Pancreas (tissue), 10 donors: ENCODE measurements at regions not wholly inside any gene's neighbourhood (a gene's known extent, or its start where the extent isn't known, plus 50 kb on each side); places are given as distances from the start of the nearest gene placed in this dataset.

Experiments
- ATAC-seq, 4 donors: fragments of 200-7000 bp; cut with Tn5 transposase; one replicate each; pipeline versions ENCODE4 v1.8.0 to v1.9.1; 2020; ENCODE audit warnings: mild to moderate bottlenecking in 4 of 4, moderate library complexity in 4 of 4
- DNase-seq, 6 donors: peaks; one replicate each; pipeline ENCODE4 v3.0.0-alpha.2; 2020
- FAIRE-seq: peaks from 2 replicates; lab custom pipeline; 2012; peaks lifted over from hg19 to GRCh38; lab: Jason Lieb, UNC
- H3K27ac ChIP-seq, 4 donors: fragments of 200-600 bp; sonication (generic); 1 replicate in 3 of 4; 2 replicates in 1 of 4; pipeline versions ENCODE4 v1.5.0 to v1.8.0; 2020
- H3K27me3 ChIP-seq, 4 donors: fragments of 200-600 bp; one replicate each; pipeline ENCODE4 v1.8.0; 2021
- H3K36me3 ChIP-seq, 3 donors: fragments of 200-600 bp; sonication (generic) in 1 of 3; one replicate each; pipeline versions ENCODE4 v1.5.0 to v1.8.0; 2020 to 2021
- H3K4me1 ChIP-seq, 3 donors: fragments of 200-600 bp; one replicate each; pipeline ENCODE4 v1.8.0; 2021
- H3K4me3 ChIP-seq, 4 donors: fragments of 200-600 bp; sonication (generic) in 2 of 4; one replicate each; pipeline versions ENCODE4 v1.5.0 to v1.8.0; 2020 to 2021
- H3K9me3 ChIP-seq, 4 donors: fragments of 200-600 bp; one replicate each; pipeline ENCODE4 v1.8.0; 2021
- WGBS, 2 donors: extraction: QIAGEN DNeasy Blood & Tissue Kit; methylation state at CpG; one replicate each; pipeline ENCODE4 v1.1.7; 2013; 5-methylcytosine and 5-hydroxymethylcytosine counted together
- intact Hi-C, 3 donors: fragments of 100-400 bp; cut with DNase I; formaldehyde crosslinking; loops; one replicate each; pipeline versions ENCODE4 v1.11.1 to v1.14.2; 2022
- TF ChIP-seq, protein P1 (sequence below), 4 donors: fragments of 200-600 bp; sonication (generic) in 3 of 4; IDR thresholded peaks; one replicate each; pipeline versions ENCODE4 v1.5.0 to v1.8.0; 2021; ENCODE audit warnings: antibody characterized with exemption in 4 of 4
- donor health status: healthy with polysubstance abuse.
- donor health status: DM: no; HTN: no; CAD: no; lungs with moderate emphysema.
- donor health status: DM: no; HTN: no; CAD: no.
- donor health status: control.
- donor health status: control.
- donor health status: Bipolar disorder and iron deficiency.
- donor health status: DM: yes; HTN: yes; CAD: no.
- donor health status: DM: no; HTN: no; CAD: no.
- donor health status: DM: no; HTN: no; CAD: no.
- donor health status: DM: yes; HTN: yes; CAD: no.

DNA sequence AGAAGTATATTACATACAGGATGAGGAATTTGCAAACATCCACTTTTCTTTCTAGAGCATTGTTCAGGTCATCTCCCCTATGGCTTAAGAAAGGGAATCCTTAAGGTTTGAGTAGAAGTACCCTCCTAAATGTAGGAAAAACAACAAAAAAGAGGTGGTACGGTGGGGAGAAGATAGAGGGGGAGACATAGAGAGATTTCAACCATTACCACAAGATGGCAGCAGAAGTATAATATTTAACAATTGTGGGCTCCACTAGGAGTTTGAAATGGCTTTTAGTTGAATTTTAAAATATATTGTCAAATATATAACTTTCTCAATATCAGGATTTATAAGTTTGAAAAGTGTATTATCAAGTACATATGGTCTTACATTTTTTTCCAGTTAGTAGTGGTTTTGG is 72.7 kb upstream of the PRKG1 start:
- Histone ChIP-seq H3K27ac (no peak overlapping the region), H3K9me3 (no peaks in the 10 kb centered on the region), H3K4me1 (peaks cover 0 to 14% (median 0%) of the 10 kb centered on the region in 3 donors), H3K36me3 (no peaks in the 10 kb centered on the region), H3K27me3 (no peaks in the 10 kb centered on the region), H3K4me3 (no peak overlapping the region)
- no peak for DNase-seq
- peak; percentile 60 to 83 (median 79) for ATAC-seq
- FAIRE-seq = peak; percentile 96
- intact Hi-C loops = loop anchor here in 1 of 3 donors (10.0 kb wide), 1 partner anchor 423 kb away; no protein-coding TSS in a partner anchor
- WGBS, 2 donors = 0% methylated on average over 1 of the region's 1 CpG
- TF ChIP-seq, protein P1, sequence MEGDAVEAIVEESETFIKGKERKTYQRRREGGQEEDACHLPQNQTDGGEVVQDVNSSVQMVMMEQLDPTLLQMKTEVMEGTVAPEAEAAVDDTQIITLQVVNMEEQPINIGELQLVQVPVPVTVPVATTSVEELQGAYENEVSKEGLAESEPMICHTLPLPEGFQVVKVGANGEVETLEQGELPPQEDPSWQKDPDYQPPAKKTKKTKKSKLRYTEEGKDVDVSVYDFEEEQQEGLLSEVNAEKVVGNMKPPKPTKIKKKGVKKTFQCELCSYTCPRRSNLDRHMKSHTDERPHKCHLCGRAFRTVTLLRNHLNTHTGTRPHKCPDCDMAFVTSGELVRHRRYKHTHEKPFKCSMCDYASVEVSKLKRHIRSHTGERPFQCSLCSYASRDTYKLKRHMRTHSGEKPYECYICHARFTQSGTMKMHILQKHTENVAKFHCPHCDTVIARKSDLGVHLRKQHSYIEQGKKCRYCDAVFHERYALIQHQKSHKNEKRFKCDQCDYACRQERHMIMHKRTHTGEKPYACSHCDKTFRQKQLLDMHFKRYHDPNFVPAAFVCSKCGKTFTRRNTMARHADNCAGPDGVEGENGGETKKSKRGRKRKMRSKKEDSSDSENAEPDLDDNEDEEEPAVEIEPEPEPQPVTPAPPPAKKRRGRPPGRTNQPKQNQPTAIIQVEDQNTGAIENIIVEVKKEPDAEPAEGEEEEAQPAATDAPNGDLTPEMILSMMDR (IDR thresholded peaks at IDR 0.05) = peak in 3 of 4 donors; percentile 36 to 51 (median 40)

DNA sequence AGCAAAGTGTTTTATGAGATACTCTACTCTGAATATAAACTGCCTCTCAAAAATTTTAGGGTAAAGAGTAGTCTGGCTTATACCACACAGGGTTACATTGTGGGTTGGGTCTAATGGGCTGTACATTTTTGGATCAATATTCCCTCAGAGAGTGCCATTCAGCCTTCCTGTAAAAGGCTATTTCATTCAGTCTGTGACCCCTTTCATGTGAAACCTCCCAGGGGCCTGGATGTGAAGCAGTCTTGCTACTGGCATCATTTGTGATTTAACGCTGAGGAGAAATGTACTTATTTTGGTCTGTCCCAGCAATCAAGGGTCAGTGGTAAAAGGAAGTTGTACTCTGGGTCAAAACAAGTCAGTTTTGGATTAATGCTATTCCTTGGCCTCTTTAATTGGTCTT is 71.8 kb upstream of the PRKG1 start:
- Histone ChIP-seq H3K36me3 (no peaks in the 10 kb centered on the region), H3K27me3 (no peaks in the 10 kb centered on the region), H3K4me1 (peaks cover 0 to 9% (median 0%) of the 10 kb centered on the region in 3 donors), H3K4me3 (no peak overlapping the region), H3K9me3 (no peaks in the 10 kb centered on the region), H3K27ac (no peak overlapping the region)
- WGBS, 2 donors = 87 to 100% methylated on average over 1 of the region's 1 CpG
- intact Hi-C loops = loop anchor here in 1 of 3 donors (10.0 kb wide), 1 partner anchor 422 kb away; no protein-coding TSS in a partner anchor
- TF ChIP-seq, protein P1 (IDR thresholded peaks at IDR 0.05) = no peak
- FAIRE-seq = no peak
- ATAC-seq = no peak
- no peak for DNase-seq

DNA sequence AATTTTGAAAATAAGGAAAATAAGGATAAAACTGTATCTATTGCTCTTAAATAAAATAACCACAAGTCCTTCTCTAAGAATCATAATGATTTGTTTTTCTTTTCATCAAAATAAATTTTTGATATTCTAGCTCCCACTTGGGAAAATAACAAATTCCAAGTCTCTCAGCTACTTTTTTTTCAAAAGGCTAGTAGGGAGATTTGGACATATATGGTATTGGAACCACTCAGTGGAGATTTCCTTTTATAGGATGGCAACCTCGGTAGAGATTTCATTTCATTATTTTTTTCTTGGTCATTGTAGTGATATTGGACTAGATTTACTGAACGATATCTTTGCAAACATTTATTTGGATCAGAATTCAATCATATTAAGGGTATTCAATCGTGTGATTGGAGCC is 69.5 kb upstream of the PRKG1 start:
- H3K36me3 ChIP-seq = no peaks in the 10 kb centered on the region
- no peaks in the 10 kb centered on the region for H3K9me3 ChIP-seq
- no peak overlapping the region for H3K4me3 ChIP-seq
- no peaks in the 10 kb centered on the region for H3K27me3 ChIP-seq
- DNase-seq (no peak), FAIRE-seq (no peak), ATAC-seq (no peak)
- intact Hi-C loops = loop anchor here in 1 of 3 donors (10.0 kb wide), 1 partner anchor 420 kb away; no protein-coding TSS in a partner anchor
- H3K27ac ChIP-seq = no peak overlapping the region
- no peaks in the 10 kb centered on the region for H3K4me1 ChIP-seq
- TF ChIP-seq, protein P1 (IDR thresholded peaks at IDR 0.05) = no peak
- WGBS, 2 donors = 68 to 73% methylated on average over 3 of the region's 3 CpGs

DNA sequence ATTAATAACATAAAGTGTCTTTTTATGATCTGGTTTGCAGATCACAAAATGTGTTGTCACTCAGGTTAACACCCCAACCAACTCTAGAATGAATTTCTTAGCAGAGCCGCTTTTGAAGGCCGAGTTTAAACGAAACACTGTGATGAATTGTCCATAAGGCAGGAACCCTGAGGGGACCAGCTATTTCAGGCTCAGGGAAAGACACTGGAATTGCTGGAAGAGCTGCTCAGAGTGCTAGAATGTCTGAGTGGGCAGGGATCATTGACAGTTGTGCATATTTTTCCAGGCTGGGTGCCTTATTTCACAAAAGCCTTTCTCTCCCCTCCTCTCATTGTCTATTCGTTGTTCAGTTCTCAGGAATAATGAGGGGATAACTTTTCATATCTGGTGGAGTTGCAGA is 68.7 kb upstream of the PRKG1 start:
- intact Hi-C loops = loop anchor here in 1 of 3 donors (10.0 kb wide), 1 partner anchor 419 kb away; no protein-coding TSS in a partner anchor
- H3K9me3 ChIP-seq = no peaks in the 10 kb centered on the region
- WGBS, 2 donors = 73 to 78% methylated on average over 4 of the region's 4 CpGs
- no peaks in the 10 kb centered on the region for H3K4me1 ChIP-seq
- TF ChIP-seq, protein P1 (IDR thresholded peaks at IDR 0.05) = no peak
- H3K4me3 ChIP-seq = no peak overlapping the region
- no peak for ATAC-seq
- no peak for DNase-seq
- no peaks in the 10 kb centered on the region for H3K36me3 ChIP-seq
- no peaks in the 10 kb centered on the region for H3K27me3 ChIP-seq
- FAIRE-seq = no peak
- H3K27ac ChIP-seq = no peak overlapping the region

DNA sequence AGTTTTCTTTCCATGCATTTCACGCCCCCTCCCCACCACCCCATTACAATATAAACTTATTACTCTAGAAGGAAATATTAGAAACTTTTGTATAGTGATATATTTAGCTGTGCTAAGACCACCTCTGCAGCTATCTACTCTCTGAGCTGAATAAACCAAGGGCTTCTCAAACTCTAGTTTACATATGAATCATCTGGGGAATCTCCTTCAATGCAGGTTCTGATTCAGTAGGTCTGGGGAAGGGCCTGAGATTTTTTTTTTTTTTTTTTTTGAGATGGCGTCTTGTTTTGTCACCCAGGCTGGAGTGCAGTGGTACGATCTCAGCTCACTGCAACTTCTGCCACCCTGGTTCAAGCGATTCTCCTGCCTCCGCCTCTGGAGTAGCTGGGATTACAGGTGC is 67.6 kb upstream of the PRKG1 start:
- FAIRE-seq (no peak), ATAC-seq (no peak), DNase-seq (no peak)
- Histone ChIP-seq H3K36me3 (no peaks in the 10 kb centered on the region), H3K9me3 (no peaks in the 10 kb centered on the region), H3K4me1 (no peaks in the 10 kb centered on the region), H3K27ac (no peak overlapping the region), H3K4me3 (no peak overlapping the region), H3K27me3 (no peaks in the 10 kb centered on the region)
- TF ChIP-seq, protein P1 (IDR thresholded peaks at IDR 0.05) = no peak
- 92 to 95% methylated on average over 5 of the region's 5 CpGs for WGBS, 2 donors
- intact Hi-C loops = loop anchor here in 1 of 3 donors (10.0 kb wide), 1 partner anchor 418 kb away; no protein-coding TSS in a partner anchor
